GM18870 (cell line): ENCODE measurements at regions not wholly inside any gene's neighbourhood (a gene's known extent, or its start where the extent isn't known, plus 50 kb on each side); places are given as distances from the start of the nearest gene placed in this dataset.

Experiments used
- ATAC-seq: cut with Tn5 transposase; IDR thresholded peaks from one replicate; pipeline ENCODE4 v1.9.1; 2021; ENCODE audit warnings: moderate library complexity; ENCODE audit not compliant: unreplicated experiment

DNA sequence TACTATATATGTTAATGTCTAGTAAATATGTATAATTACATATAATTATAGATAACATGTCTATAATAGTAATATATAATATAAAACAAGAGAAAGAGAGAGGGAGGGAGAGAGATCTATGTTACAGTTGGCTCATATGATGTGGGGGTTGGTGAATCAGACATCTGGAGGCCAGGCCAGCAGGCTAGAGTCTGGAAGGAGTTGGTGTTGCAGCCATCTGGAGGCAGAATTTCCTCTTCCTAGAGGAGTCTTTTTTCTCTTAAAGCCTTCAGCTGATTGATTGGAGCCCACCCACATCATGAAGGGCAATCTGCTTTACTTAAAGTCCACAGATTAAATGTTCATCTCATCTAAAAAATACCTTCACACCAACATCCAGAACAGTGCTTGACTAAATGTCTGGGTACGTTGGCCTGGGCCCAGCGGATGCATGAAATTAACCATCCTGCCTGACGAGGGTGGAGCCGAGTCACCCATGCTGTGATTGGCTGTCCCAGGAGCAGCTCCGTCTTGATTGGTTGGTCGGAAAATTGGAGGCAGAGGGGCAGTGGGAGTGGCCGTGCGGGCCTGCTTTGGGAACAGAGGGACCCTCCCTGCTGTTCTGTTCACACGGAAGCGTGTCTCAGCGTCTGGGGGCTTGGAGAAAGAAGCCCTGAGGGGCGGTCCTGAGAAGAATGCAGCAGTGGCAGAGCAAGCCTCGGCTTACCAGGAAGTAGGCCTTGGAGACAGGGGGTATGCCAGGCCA, 392.4 kb downstream of the QKI start:
- no peak for ATAC-seq

DNA sequence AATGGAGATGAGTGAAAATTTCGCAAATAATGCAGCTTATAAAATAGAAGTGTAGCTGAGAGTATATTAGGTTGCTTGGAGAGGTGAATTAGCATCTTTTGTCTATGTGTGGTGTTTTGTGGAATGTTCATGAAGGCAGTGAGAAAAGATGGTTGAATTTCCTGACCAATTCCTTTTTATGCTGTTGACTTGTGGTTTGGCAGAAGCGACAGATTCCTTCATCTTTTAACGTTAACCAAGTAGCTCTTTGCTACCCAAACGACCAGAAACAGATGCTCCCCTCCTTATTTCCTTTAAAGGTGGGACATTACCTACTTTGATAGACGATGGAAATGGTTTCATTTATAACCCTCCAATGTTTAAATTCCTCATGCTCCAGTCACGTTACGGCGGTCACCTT, 390.5 kb downstream of the QKI start:
- ATAC-seq, result no peak

DNA sequence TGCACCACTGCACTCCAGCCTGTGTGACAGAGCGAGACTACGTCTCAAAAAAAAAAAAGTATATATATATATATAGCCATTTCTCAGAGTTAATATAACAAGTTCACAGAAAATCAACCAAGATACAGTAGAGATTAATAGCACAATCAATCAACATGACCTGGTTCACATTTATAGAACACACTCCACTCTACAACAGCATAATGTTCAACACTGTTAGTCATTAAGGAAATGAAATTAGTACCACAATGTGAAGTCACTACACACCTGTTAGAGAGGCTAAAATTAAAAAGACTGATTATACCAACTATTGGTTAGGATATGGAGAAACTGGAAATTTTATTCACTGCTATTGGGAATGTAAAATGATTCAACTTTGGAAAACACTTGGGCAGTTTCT, 387.7 kb downstream of the QKI start:
- no peak for ATAC-seq

DNA sequence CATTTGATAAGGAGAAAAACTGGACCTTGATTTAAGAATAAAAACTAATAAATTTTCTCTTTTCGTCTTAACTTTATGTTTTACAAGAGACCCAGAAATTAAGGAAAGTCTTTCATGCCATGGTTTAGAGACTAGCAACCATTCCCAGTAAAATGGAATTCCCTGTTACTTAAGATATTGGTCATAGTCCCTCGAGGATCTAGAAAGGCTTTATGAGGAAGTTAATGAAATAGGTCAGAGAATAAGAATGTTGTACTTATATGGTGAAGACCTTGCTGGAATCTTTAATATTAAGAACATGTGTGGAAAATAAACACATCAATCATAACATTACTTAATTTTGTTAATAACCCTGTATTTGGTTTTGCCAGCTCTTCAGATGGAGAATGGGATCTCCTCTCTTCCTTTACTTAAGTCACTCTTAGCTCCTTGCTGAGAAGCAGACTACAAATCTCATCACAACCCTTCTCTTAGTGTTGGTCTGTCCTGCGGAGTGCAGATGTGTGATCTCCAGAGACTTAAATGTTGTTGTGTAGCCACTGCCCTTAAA, 382.9 kb downstream of the QKI start:
- ATAC-seq, result no peak

DNA sequence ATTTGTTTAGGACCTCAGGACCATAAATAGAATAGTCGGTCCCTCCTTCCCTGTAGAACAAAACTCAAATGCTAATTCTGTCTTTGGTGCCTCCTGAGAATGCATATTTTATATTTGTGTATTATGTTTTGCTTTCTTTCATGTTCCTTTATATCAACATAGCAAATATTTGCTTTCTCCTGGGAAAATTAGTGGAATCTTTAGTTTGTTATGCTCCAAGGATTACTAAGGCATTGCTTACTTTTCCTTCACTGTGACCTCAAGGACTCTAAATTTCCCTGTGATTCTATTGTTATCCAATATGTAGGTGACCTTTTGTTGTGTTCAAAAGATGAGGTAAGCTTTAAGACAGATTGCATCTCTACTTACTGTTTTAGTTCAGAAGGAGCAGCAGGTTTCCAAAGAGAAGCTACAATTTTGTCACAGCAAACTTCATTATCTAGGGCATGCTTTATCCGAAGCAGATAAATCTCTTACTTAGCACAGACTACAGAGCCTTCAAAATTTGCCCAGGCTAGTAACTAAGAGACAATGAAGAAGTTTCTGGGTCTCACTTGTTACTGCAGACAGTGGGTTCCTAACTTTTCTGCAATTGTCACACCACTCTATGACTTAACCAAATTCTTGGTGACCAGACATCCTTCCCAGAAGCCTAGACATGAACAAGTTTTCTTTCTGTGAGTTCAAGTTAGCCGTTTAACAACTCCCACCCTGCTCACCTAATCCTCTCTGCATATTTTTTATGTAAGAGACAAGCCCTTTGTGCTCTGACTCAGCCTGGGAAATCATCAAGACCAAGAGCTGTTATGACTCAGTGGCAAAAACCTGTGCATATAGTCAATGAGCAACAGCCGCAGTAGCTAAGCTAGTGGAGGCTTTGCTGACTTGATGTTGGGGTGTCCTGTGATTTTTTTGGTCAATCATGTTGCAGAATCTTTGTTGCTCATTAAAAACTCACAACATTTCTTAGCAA, 378.8 kb downstream of the QKI start:
- ATAC-seq, result peak; percentile 98

DNA sequence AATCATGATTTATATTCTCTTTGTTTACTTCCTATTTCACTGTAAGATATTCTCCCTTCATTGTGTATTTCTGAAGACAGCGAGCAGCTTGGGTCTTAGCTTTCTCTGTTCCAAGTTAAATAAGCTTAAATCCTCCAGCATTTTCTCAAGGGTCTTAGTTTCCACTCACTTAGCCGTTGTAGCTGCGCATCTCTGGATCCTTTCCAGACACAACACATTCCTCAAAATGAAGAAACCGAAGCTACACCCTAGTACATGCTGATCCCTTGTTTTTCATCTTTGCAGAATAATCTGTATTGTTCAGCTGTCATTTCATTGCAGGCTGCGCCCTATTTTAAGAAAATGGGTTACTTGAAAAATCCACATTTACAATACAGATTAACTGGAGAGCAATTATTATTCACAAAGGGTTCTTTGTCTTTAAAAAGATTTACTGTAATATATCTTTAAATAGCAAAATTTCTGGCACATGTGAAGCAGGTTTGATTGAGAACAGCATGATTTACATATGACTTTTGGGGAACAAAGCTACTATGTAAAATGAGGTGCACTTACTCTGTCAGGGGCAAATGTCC, 375.8 kb downstream of the QKI start:
- ATAC-seq, result no peak

DNA sequence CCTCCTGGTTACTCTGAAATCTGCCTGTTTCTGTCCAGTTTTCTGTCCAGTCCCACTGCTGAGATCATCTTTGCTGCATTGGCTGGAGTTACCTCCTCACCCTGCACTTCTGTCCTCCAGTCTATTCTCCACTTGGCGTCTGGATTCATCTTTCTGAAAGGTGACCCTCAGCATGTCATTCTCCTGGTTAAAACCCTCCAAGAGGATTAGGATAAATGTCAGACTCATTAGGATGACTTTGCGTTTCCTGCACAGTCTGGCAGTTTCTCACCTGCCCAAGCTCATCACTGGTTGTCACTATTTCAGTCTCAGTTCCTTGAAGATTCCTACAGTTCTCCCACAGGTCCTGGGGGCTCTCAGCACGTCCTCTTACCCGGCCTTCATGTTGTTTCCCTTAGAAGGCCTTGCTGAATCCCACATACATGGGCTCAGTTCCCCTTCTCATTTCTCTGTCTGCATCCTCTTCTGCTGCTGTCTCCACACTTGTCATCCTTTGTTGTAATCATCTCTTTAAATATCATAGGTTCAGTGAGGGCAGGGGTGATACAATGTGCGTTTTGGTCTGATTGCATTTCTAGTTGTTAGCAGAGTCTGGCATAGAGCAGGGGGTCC, 374.8 kb downstream of the QKI start:
- ATAC-seq, result no peak

DNA sequence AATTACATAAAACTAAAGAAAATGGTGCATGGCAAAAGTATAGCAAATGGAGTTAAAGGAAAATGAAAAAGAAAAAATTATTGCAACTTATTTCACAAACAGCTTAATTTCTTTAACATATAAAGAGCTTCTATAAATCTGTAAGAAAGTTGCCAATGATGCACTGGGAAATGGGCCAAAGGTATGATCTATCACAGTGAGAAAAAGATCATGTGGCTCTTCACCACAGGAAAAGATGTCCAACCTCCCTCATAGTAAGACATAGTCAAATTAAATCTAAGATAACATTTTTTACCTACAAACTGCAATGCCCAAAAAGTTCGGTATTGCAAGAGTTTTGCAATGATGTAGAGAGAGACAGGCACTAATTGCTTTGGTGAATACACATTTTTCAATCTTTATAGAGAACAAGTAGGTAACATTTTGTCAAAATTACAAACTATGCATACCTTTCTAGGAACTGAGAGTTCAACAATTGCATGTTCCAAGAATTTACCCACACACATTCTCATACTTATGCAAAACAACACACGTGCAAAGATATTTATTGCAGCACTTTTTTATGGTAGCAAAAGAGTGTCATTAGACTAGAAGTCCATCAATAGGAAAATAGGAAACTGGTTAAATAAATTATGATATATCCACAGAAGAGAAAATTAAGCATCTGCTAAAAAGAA, 372.6 kb downstream of the QKI start:
- ATAC-seq, result no peak

DNA sequence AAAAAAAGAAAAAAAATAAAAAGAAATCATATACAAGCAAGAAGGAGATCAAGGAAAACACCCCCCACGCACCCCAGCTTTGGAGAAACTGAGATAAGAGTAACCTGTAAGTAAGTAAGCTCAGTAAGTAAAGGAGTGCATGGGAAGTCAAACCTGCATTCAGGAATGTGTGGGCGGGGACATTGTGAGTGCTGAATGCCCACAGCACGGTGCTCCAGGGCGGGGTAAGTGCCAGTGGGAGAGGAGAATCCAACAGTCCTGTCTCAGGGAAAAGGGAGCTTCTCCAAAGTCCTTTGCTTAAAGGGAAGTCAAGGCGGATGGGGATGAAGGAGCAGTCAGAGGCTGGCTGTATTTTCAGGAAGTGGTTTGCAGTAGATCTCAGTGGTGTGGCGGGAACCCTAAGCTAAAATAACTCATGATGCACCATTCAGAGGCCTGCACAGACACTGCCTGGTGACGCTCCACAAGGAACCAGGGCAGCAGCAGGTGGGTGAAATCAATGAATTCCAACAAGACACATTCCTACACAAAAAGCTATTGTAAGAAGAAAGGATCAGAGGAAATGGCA, 368.0 kb downstream of the QKI start:
- peak; percentile 93 for ATAC-seq

DNA sequence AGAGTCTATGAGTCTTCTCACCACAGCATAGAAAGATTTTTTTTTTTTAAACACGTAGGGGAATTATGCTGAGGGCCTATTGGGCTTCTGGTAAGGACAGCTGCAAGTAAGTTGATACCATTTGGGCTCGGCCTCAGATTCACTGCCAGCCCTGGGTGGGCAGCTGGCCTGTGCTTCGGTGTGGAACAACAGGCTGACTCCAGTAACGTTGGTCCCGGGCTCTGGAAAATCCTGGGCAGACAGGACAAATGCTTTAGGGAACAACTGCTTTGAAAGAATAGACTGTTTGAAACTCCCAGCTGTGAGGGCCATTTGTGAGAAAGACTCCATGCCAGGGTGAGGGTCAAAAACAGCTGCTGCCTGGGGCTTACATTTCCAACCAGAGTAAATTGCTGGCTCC, 366.5 kb downstream of the QKI start:
- no peak for ATAC-seq

DNA sequence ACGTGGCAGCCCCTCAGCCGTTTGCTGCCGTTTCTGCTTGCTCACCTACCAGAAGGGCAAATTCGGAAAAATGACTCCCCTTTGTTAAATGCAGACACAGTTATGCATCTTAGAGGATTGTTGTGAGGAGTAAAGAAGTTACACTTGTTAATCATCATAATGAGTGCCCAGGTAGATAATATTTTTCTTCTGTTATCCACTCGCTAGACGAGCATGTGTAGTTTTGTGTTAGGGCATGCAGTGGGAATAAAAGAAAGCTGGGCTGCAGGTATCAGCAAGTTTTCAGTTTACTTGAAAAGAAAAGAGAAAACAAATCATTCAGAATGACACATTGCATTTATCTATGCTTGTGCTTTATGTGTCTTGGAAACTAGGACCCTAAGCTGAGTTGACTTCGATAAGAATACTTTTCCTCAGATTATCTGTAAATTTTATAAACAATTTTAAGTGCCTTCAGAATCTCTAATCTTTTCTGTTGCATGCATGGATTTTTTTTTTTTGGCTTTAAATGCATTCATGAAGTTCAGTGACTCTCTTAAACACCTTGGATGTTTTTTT, 365.3 kb downstream of the QKI start:
- ATAC-seq, result no peak

DNA sequence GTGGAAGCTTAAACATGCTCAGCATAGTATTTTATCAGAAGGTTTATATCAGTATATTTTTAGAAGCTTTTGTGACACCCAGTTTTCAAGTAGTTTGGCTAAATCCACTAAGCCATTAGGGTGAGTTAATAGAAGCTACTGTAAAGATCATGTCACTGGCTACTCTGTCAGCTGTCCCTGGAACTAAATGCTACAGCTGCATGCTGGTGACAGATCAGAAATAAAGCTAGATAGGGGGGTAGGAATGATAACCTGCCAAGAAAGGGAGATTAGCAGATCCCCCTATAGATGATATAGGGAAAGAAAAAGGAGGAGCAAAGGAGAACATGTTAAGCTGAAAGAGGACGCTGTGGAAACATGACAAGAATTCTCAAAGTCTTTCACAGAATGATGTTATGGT, 363.2 kb downstream of the QKI start:
- ATAC-seq, result no peak

DNA sequence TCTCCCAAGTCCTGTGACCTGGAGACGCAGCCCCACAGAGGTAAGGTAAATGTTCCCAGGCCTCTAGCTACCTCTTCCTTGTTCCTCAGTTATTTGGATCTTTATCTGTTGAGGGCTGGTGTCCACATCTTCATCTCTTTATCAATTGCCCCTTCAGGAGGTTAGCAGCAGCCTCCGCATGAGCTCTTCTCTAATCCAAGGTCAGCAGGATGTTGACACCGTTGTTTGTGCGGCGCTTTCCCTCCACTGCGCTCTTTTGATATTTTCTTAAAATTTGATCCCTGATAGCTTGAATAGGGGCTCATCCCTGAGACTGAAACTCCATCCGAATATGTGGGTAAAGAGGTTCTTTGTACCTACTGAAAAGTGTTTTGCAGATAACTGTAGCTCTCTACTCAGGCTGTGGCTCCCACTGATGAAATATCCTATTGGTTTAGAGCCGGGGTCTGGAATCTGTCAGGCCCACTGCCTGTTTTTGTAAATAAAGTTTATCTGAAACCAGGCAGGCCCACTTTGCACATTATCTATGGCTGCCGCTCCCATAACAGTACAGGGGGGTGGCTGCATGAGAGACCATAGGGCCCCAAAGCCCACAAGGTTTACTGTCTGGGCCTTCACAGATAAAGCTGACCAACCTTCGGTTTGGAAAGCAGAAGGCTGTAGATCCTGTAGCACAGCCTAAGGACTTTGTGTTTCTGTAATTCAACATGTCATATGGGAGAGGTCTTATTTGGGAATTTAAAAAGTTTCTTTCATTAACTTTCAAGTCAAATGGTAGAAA, 362.6 kb downstream of the QKI start:
- ATAC-seq, result no peak

DNA sequence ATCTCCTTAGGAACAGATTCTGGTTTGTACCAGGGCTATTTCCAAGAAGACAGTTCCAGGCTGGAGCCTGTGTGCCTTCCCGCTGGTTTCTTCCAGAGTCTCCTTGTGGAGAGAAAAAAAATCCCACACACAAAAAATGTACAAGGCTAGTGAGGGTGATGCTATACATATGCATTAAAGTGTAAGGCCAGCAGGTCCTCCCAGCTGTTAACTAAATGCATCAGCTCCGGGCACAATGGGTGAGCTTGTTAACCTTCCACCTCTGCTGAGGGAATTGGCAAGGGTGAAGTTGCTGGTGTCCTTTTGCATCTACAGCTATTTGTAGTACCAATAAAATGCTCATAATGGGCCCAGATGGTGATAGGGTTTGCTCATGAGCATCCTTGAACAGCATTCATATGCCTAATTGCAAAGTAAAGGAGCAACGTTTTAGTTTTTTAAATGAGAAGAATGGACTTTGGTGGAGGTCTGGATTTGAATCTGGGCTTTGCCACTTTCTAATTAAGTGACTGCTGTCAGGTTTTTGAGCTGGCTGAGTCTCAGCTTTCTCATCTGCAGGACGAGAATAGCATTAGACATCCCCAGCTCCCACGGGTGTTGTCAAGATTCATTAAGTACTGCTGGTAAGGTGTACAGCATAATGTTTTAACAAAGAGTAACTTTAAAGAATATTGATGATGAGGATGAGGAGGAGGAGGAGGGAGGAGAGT, 361.8 kb downstream of the QKI start:
- ATAC-seq, result no peak

DNA sequence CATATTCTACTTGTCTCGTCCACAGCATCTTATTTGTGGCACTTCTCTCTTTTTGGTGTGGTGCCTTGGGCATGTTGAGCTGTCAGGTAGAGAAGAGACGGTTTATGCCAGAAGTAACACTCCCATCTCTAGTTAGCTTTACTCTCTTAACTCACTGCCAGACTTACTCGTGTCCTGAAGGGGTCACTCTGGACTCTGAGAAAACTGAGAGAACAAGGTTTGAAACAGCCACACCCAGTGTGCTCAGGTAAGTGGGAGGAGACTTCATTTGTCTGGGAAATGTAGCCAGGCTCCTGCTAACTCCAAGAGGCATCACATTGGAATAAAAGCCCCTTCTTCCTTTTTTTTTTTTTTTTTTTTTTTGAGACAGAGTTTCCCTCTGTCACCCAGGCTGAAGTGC, 360.8 kb downstream of the QKI start:
- ATAC-seq, result no peak

DNA sequence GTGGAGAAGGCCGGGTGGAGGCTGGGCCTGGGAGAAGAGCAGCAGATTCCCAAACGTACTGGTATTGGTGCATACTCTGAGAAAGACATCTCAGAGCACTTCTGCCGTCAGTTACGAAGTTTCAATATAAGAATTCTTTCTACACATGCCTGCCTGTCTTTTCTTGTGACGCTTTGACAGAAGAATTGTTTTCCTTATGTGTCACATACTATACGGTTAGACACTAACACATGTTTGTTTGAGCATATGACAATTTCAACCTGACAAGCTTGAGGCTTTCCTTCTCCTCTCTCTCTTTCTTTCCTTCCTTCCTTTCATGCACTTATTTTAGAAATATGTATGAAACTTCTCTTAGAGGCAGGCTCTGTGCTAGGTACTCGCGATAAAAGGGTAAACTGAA, 360.0 kb downstream of the QKI start:
- ATAC-seq, result no peak

DNA sequence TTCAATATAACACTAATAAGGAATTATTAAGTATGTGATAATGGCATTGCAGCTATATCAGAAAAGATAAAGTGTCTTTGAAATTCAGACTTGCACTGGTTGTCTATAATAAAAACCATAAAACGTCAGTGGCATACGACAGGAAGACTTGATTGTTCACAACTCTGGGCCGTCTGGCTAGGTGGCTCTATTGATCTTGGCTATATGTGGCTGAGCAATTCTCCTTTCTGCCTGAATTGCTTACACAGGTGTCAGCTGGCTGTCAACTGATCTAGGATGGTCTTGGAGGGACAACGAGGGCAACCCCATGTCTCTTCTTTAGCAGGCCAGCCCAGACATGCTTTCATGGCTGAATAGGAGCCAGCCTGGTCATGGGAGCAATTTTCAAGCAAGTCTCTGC, 359.1 kb downstream of the QKI start:
- ATAC-seq, result no peak

DNA sequence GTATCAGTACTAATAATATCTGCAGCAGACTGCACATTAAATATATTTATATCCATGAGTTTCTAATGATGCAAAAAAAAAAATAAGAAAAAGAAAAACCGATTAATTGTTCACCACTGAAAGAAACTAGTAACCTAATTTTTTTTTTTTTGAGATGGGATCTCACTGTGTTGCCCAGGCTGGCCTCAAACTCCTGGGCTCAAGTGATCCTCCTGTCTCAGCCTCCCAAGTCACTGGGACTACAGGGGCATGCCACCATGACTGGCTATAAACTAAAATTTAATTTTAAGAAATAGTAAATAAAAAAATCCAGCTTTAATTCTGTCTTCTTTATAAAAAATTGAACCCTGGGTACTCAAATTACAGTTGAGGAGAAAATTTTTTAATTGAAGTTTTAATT, 358.2 kb downstream of the QKI start:
- no peak for ATAC-seq

DNA sequence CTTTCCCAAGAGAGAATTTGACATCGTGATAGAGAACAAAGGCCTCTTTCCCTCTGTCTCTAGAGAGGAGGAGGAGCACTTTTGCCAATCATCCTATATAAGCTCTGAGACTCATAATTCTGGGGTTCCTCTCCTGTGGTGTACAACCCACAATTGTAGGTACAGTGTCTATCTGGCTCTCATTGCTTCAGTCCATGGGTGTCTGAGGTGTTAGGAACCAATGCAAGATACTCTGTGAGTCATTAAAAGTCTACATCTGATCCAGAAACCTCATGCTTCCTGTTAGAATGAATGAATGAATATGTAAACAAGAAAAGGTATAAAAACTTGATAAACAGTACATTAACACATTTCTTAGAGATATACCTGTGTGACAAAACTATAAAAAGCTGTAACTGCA, 356.7 kb downstream of the QKI start:
- ATAC-seq, result no peak
